Sigmoid colon (tissue), 6 donors: ENCODE measurements at regions not wholly inside any gene's neighbourhood (a gene's known extent, or its start where the extent isn't known, plus 50 kb on each side); places are given as distances from the start of the nearest gene placed in this dataset.

Experiments used
- DNase-seq: peaks from one replicate; pipeline ENCODE4 v3.0.0-alpha.2; 2019
- H3K27ac ChIP-seq, 4 donors: fragments of 200-600 bp; sonication (generic); one replicate each; pipeline ENCODE4 v1.5.1; 2016 to 2019; ENCODE audit warnings: mild to moderate bottlenecking in 1 of 4
- H3K27me3 ChIP-seq, 3 donors: fragments of 200-600 bp; sonication (generic); one replicate each; pipeline ENCODE4 v1.5.1; 2019; ENCODE audit warnings: mild to moderate bottlenecking in 1 of 3
- H3K36me3 ChIP-seq, 4 donors: fragments of 200-600 bp; sonication (generic); one replicate each; pipeline ENCODE4 v1.5.1; 2016 to 2019
- H3K4me1 ChIP-seq, 4 donors: fragments of 200-600 bp; sonication (generic); one replicate each; pipeline ENCODE4 v1.5.1; 2017 to 2019
- H3K4me3 ChIP-seq, 4 donors: fragments of 200-600 bp; sonication (generic); one replicate each; pipeline ENCODE4 v1.5.1; 2017 to 2019; ENCODE audit warnings: mild to moderate bottlenecking in 2 of 4, moderate library complexity in 1 of 4
- H3K9me3 ChIP-seq, 4 donors: fragments of 200-600 bp in 3 of 4; sonication (generic) in 3 of 4; one replicate each; pipeline versions ENCODE4 v1.5.1 to v1.6.1; 2013 to 2019
- EP300 ChIP-seq, 4 donors: sonication (generic); formaldehyde crosslinking; IDR thresholded peaks; one replicate each; pipeline ENCODE4 v1.6.1; 2017; ENCODE audit warnings: antibody characterized with exemption in 4 of 4
- POLR2A ChIP-seq, 2 donors: fragments of 450-650 bp; IDR thresholded peaks; one replicate each; pipeline ENCODE4 v1.6.1; 2016; ENCODE audit warnings: antibody characterized with exemption in 2 of 2, mild to moderate bottlenecking in 2 of 2, moderate library complexity in 2 of 2
- POLR2AphosphoS5 ChIP-seq, 4 donors: sonication (generic); formaldehyde crosslinking; IDR thresholded peaks; one replicate each; pipeline ENCODE4 v1.6.1; 2017; ENCODE audit warnings: antibody characterized with exemption in 4 of 4
- WGBS, 2 donors: extraction: QIAGEN DNeasy Blood & Tissue Kit; methylation state at CpG; one replicate each; pipeline ENCODE4 v1.1.7; 2013; 5-methylcytosine and 5-hydroxymethylcytosine counted together
- intact Hi-C: fragments of 100-400 bp; cut with DNase I; formaldehyde crosslinking; loops from one replicate; pipeline ENCODE4 v1.15.1; 2023
- TF ChIP-seq, protein P1 (sequence below), 4 experiments: fragments of 450-650 bp in 3 of 4; fragments of 200-600 bp in 1 of 4; IDR thresholded peaks; one replicate each; pipeline ENCODE4 v1.5.1; 2016 to 2019; ENCODE audit warnings: antibody characterized with exemption in 4 of 4, mild to moderate bottlenecking in 3 of 4, moderate library complexity in 2 of 4
- donor health status: healthy with polysubstance abuse.
- donor health status: healthy.

DNA sequence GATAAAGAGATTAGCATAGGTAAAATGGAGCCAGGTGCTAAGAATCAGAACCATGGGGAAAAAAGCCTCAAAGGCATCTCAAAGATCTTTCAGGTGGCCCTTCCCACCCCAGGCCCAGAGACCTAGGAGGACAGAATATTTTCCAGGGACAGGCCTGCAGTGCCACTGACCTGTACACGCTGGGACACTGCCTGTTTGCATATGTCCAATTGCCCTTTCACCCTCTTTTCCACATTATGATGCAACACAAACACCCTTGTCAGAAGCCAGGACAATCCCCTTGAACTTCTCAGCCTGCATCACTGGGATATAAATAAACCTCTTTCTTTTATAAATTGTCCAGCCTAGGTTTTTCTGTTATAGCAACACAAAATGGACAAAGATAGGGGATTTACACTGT is 419.1 kb downstream of the TRIB2 start:
- H3K4me1 ChIP-seq, result no peaks in the 10 kb centered on the region
- intact Hi-C loops, result no loop called here
- no peak overlapping the region for H3K27ac ChIP-seq
- no peak overlapping the region for H3K4me3 ChIP-seq
- WGBS, 2 donors, result 39 to 65% methylated on average over 1 of the region's 1 CpG
- H3K36me3 ChIP-seq, result no peaks in the 10 kb centered on the region
- TF ChIP-seq POLR2AphosphoS5 (IDR thresholded peaks at IDR 0.05) (no peak), POLR2A (IDR thresholded peaks at IDR 0.05) (no peak), EP300 (IDR thresholded peaks at IDR 0.05) (no peak)
- TF ChIP-seq, protein P1, sequence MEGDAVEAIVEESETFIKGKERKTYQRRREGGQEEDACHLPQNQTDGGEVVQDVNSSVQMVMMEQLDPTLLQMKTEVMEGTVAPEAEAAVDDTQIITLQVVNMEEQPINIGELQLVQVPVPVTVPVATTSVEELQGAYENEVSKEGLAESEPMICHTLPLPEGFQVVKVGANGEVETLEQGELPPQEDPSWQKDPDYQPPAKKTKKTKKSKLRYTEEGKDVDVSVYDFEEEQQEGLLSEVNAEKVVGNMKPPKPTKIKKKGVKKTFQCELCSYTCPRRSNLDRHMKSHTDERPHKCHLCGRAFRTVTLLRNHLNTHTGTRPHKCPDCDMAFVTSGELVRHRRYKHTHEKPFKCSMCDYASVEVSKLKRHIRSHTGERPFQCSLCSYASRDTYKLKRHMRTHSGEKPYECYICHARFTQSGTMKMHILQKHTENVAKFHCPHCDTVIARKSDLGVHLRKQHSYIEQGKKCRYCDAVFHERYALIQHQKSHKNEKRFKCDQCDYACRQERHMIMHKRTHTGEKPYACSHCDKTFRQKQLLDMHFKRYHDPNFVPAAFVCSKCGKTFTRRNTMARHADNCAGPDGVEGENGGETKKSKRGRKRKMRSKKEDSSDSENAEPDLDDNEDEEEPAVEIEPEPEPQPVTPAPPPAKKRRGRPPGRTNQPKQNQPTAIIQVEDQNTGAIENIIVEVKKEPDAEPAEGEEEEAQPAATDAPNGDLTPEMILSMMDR (IDR thresholded peaks at IDR 0.05), result no peak
- DNase-seq, result no peak
- no peaks in the 10 kb centered on the region for H3K27me3 ChIP-seq
- H3K9me3 ChIP-seq, result no peaks in the 10 kb centered on the region

DNA sequence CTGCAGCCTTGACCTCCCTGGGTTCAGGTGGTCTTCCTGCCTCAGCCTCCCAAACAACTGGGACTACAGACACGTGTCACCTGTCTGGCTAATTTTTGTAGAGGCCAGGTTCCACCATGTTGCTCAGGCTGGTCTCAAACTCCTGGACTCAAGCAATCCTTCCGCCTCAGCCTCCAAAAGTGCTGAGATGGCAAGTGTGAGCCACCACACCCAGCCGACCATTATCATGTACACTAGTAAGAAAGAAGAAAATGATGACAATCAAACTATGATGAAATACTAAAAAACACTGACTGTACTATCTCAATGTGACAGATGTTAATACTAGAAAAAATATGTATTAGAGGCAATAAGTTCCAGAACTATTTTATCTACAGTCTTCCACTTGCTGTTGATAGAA is 420.9 kb downstream of the TRIB2 start:
- TF ChIP-seq POLR2A (IDR thresholded peaks at IDR 0.05) (no peak), POLR2AphosphoS5 (IDR thresholded peaks at IDR 0.05) (no peak)
- TF ChIP-seq, protein P1 (IDR thresholded peaks at IDR 0.05), result no peak
- WGBS, 2 donors, result 84 to 88% methylated on average over 3 of the region's 3 CpGs

GRCh38 chr2:13141315-13141714 is 424.6 kb downstream of the TRIB2 start:
- Histone ChIP-seq H3K27me3 (no peaks in the 10 kb centered on the region), H3K9me3 (no peaks in the 10 kb centered on the region), H3K4me3 (no peak overlapping the region), H3K27ac (no peak overlapping the region), H3K4me1 (no peaks in the 10 kb centered on the region), H3K36me3 (no peaks in the 10 kb centered on the region)
- no peak for DNase-seq
- TF ChIP-seq, protein P1 (IDR thresholded peaks at IDR 0.05), result no peak
- TF ChIP-seq POLR2AphosphoS5 (IDR thresholded peaks at IDR 0.05) (no peak), POLR2A (IDR thresholded peaks at IDR 0.05) (no peak), EP300 (IDR thresholded peaks at IDR 0.05) (no peak)
- 85 to 86% methylated on average over 2 of the region's 2 CpGs for WGBS, 2 donors
- intact Hi-C loops, result no loop called here

More for the DNA sequence above, 420.9 kb downstream of the TRIB2 start:
- no peak for DNase-seq
- Histone ChIP-seq H3K27me3 (no peaks in the 10 kb centered on the region), H3K4me3 (no peak overlapping the region), H3K4me1 (no peaks in the 10 kb centered on the region), H3K27ac (no peak overlapping the region), H3K36me3 (no peaks in the 10 kb centered on the region), H3K9me3 (no peaks in the 10 kb centered on the region)
- intact Hi-C loops, result no loop called here

DNA sequence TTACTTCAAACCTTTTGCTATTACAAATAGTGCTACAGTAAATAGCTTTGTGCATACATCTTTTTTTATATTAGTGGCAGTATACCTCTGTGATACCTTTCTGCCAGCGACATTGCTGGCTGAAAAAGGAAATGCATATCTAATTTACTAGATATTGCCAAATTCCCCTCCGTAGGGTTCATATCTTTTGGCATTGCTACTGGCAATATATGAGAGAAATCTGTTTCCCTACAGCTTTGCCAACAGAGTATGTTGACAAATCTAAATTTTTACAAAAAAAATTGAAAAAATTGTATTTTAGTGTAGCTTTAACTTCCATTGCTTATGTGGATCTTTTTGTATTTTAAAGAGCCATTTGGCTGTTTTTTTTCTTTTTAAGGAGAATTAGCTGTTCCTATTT is 426.7 kb downstream of the TRIB2 start:
- intact Hi-C loops, result no loop called here

GRCh38 chr2:13156916-13157315 is 440.2 kb downstream of the TRIB2 start:
- Histone ChIP-seq H3K36me3 (no peaks in the 10 kb centered on the region), H3K4me3 (no peak overlapping the region), H3K27me3 (no peaks in the 10 kb centered on the region), H3K9me3 (no peaks in the 10 kb centered on the region), H3K4me1 (no peaks in the 10 kb centered on the region), H3K27ac (no peak overlapping the region)
- no peak for DNase-seq
- intact Hi-C loops, result no loop called here
- TF ChIP-seq POLR2A (IDR thresholded peaks at IDR 0.05), result no peak
- WGBS, 2 donors, result 50 to 51% methylated on average over 2 of the region's 2 CpGs

More for the DNA sequence above, 426.7 kb downstream of the TRIB2 start:
- H3K27me3 ChIP-seq, result no peaks in the 10 kb centered on the region
- no peaks in the 10 kb centered on the region for H3K9me3 ChIP-seq
- 63 to 72% methylated on average over 2 of the region's 2 CpGs for WGBS, 2 donors
- no peaks in the 10 kb centered on the region for H3K36me3 ChIP-seq
- no peak overlapping the region for H3K27ac ChIP-seq
- H3K4me1 ChIP-seq, result no peaks in the 10 kb centered on the region
- no peak for TF ChIP-seq POLR2AphosphoS5 (IDR thresholded peaks at IDR 0.05)
- no peak for TF ChIP-seq POLR2A (IDR thresholded peaks at IDR 0.05)
- TF ChIP-seq, protein P1 (IDR thresholded peaks at IDR 0.05), result no peak
- no peak for TF ChIP-seq EP300 (IDR thresholded peaks at IDR 0.05)
- no peak for DNase-seq
- no peak overlapping the region for H3K4me3 ChIP-seq
